Activated T-helper 2 cell treated with anti-CD3 and anti-CD28 coated beads, Interferon-gamma antibody, Interleukin-2, Interleukin-4, amounts not matched to agents 10 μg/mL and 5 μg/mL and 100 μg/mL, durations not matched to agents 14 hours and 24 hours and 36 hours (primary cell): ENCODE measurements at regions not wholly inside any gene's neighbourhood (a gene's known extent, or its start where the extent isn't known, plus 50 kb on each side); places are given as distances from the start of the nearest gene placed in this dataset.

ENCODE experiments used
- DNase-seq: peaks from one replicate; pipeline ENCODE4 v3.0.0; 2021; ENCODE audit warnings: low spot score
- H3K27ac Mint-ChIP-seq: one replicate; pipeline ENCODE4 v1.8.0; 2021; ENCODE audit warnings: mixed read lengths
- H3K27me3 Mint-ChIP-seq: one replicate; pipeline ENCODE4 v1.8.0; 2021; ENCODE audit warnings: low read depth, mixed read lengths
- H3K36me3 Mint-ChIP-seq: one replicate; pipeline ENCODE4 v1.8.0; 2021; ENCODE audit warnings: low read depth, mixed read lengths
- H3K4me1 Mint-ChIP-seq: one replicate; pipeline ENCODE4 v1.8.0; 2021; ENCODE audit warnings: low read depth, mixed read lengths
- H3K4me3 Mint-ChIP-seq: one replicate; pipeline ENCODE4 v1.8.0; 2021; ENCODE audit warnings: low read depth, mild to moderate bottlenecking, moderate library complexity, mixed read lengths
- H3K9me3 Mint-ChIP-seq: one replicate; pipeline ENCODE4 v1.8.0; 2021; ENCODE audit warnings: mixed read lengths
- intact Hi-C: fragments of 100-400 bp; cut with micrococcal nuclease; formaldehyde crosslinking; loops from one replicate; pipeline ENCODE4 v1.15.1; 2023

DNA sequence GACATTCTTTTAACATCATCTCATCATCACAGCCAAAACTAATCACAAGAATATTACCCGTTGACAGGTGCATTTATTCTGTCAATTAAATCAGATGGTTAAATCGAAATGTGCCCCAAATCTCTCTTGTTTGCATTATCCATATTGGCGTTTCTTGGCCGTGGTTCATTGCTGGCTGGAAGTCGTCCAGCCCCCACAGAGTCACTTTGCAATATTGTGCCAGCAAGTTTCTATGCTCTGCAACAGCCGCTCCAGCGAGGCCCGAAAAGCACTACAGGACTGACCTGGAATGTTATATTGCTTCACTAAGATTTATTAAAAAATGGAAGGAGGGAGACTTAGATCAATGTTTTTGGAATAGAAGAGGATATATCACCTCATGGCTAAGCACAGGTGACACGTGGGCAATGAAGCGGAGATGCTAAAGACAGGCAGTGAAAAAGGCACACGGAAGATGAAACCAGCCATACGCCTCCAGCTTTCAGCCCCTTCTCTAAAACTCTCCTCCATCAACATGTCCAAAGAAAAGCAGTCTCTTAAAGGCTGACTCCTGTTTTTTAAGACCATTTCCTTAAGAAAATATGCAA, 176.8 kb upstream of the VRK2 start:
- no peak for DNase-seq
- Mint-ChIP-seq H3K27ac (no peak overlapping the region), H3K9me3 (no peaks in the 10 kb centered on the region), H3K4me3 (no peak overlapping the region), H3K36me3 (no peaks in the 10 kb centered on the region), H3K27me3 (no peaks in the 10 kb centered on the region), H3K4me1 (no peaks in the 10 kb centered on the region)
- intact Hi-C loops = no loop called here

DNA sequence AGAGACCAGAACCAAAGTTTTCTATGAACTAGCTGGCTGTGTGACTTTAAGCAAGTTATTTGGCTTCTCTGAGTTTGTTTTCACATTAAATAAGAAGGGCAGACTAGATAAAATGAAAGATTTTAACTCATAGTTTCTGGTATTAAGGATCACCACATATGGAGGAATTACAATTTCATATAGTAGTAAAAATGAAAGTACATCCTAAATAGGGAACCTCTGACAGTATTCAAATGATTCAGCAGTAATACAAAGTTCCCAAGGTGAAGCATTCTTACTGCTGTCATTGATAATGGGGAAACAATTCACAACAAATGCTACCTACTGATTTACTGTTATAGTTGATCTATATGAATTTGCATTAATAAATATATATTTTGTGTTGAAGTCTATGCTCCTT, 170.3 kb upstream of the VRK2 start:
- no peak overlapping the region for H3K4me3 Mint-ChIP-seq
- H3K36me3 Mint-ChIP-seq = no peaks in the 10 kb centered on the region
- no peaks in the 10 kb centered on the region for H3K4me1 Mint-ChIP-seq
- intact Hi-C loops = no loop called here
- no peaks in the 10 kb centered on the region for H3K27me3 Mint-ChIP-seq
- no peaks in the 10 kb centered on the region for H3K9me3 Mint-ChIP-seq
- H3K27ac Mint-ChIP-seq = no peak overlapping the region
- DNase-seq = no peak

DNA sequence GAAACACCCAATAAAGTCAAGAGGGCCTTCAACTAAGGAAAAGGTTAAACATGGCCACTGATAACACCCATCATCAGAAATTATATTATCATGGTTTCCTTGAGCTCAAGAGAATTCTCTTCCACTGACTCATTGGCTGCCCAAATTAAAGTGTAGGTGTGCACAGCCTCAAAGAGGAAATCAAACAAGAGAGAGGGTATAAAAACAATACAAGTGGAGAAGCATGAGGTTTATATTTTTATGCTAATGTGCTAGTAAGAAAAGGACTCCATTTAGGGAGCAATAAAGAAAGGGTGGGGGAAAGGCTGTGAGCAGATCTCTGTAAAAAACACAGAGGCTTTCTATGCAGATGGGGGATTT, 168.8 kb upstream of the VRK2 start:
- intact Hi-C loops = no loop called here
- Mint-ChIP-seq H3K9me3 (no peaks in the 10 kb centered on the region), H3K36me3 (no peaks in the 10 kb centered on the region), H3K27ac (no peak overlapping the region), H3K27me3 (no peaks in the 10 kb centered on the region), H3K4me1 (no peaks in the 10 kb centered on the region), H3K4me3 (no peak overlapping the region)
- no peak for DNase-seq

DNA sequence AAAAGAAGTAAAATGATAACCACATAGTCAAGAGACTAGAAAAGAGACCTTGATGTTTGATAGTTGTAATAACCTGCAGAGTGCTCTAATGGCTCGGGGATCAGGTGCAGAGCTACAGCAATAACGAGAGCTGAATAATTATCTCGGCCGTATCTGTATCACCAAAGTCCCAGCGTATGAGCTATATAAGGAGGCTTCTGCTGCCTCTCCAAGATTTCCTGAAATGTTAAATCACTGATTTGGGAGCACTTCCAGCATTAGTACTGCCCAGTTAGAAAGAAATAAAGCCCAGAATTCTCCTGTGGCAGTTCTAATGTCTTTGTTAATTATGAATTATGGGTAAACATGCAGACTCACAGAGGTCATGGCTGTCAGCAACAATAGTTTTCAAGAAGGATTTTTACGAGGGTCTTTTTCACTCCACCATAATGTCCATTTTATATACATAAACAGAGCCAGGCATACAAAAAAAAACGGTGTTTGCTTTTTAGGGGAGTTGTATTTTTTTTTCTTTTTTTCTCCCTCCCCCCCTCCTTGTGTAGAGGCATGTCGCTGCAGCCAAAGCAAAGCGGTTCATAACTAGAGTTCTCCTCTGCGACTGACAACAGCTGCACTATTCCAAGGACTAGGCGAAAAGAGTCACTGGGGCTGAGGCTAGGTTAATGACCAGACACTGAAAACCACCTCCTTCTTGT, 168.3 kb upstream of the VRK2 start:
- no peaks in the 10 kb centered on the region for H3K4me1 Mint-ChIP-seq
- H3K4me3 Mint-ChIP-seq = no peak overlapping the region
- no peak for DNase-seq
- no peak overlapping the region for H3K27ac Mint-ChIP-seq
- H3K27me3 Mint-ChIP-seq = no peaks in the 10 kb centered on the region
- no peaks in the 10 kb centered on the region for H3K36me3 Mint-ChIP-seq
- intact Hi-C loops = no loop called here
- H3K9me3 Mint-ChIP-seq = no peaks in the 10 kb centered on the region

DNA sequence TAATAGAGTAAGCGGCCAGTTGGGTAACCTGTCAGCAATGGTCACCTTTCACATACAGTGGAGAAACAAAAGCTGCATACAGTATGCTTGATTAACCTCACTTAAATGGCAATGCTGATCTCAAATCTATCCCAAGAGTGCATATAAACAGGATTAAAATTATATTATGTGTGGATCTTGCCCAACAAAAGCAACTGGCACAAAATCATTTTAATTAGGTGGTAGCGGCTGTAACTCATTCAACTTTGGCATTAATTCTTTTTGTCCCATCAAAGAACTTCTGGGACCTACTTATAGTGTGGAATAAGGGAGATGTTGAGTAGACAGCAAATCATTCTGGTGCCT, 167.8 kb upstream of the VRK2 start:
- Mint-ChIP-seq H3K4me1 (no peaks in the 10 kb centered on the region), H3K36me3 (no peaks in the 10 kb centered on the region), H3K27ac (no peak overlapping the region), H3K4me3 (no peak overlapping the region), H3K9me3 (no peaks in the 10 kb centered on the region), H3K27me3 (no peaks in the 10 kb centered on the region)
- no peak for DNase-seq
- intact Hi-C loops = no loop called here

DNA sequence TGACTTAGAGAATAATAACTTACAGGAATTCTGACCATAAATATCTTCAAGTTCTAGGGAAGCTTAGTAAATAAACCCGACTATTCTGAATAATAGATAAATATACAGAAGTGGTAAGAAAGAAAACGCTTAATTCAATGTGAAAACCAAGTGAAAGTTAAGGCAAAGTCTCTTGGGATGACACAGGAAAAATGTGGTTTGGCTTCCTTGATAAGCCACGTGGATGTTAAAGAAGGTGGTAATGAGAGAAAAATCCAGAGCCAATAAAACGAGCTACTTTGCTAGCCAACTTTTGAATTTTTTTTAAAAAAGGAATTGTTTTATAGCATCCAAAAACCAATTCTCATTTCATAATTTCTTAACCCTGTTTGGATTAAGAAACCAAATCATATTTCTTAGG, 166.2 kb upstream of the VRK2 start:
- Mint-ChIP-seq H3K36me3 (no peaks in the 10 kb centered on the region), H3K4me1 (no peaks in the 10 kb centered on the region), H3K27me3 (no peaks in the 10 kb centered on the region), H3K4me3 (no peak overlapping the region), H3K27ac (no peak overlapping the region), H3K9me3 (no peaks in the 10 kb centered on the region)
- no peak for DNase-seq
- intact Hi-C loops = no loop called here

DNA sequence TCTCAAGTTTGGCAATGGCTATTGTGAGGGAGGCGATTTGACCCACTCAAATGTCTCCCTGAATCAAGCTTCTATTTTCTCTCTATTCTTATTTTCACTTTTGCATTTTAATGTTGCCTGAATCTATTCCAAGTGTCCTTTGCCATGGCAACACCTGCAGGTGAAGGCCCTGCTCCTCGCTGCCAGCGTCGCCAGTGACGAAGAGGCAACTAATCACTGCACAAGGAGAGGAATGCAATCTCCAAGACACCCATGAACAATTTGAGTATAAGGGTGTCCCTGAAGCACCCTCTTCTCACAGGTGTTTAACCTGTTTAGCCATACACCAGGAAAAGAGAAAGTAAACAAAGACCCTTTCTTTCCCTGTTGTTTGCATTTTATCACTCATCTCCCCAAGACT, 165.6 kb upstream of the VRK2 start:
- Mint-ChIP-seq H3K27me3 (no peaks in the 10 kb centered on the region), H3K27ac (no peak overlapping the region), H3K9me3 (no peaks in the 10 kb centered on the region), H3K4me3 (no peak overlapping the region), H3K36me3 (no peaks in the 10 kb centered on the region), H3K4me1 (no peaks in the 10 kb centered on the region)
- no peak for DNase-seq
- intact Hi-C loops = no loop called here

DNA sequence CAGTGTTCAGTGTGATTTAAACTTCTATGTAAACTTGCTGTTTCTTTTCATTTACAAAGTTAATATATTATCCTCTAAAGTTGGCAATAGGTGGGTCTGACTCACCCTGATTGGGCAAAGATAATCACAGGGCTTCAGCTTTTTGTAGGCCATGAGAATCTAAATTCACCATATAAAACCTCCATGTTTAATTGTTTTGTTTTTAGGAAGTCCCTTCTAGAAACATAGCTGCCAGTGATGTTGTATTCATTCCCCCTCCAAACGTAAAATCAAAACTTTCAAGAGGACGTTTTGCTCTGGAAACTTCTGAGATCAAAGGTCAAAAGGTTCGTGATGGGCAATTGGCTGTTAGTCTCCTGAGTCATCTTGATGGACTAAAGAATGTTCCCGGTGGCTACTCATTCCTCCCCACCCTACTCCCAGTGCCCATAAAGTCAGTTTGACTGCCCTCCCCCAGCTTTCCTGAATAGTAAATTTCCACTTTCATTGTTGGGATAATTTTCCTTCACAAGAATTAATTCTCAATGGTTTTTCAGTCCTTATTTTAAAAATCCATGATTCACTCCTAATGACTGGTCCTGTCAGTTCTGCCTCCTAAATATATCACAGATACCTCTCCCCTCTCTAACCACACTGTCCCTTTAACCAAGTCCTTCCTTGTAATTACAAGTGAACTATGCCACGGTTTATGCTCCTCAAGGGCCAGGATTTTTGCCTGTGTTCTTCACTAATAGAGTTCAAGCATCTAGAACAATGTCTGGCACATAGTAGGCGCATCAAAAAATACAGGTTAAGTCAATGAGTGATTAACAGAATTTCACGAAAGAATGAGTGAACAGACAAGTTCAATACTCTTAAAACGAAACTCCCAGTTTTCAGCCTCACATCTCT, 164.4 kb upstream of the VRK2 start:
- Mint-ChIP-seq H3K36me3 (no peaks in the 10 kb centered on the region), H3K4me3 (no peak overlapping the region), H3K9me3 (no peaks in the 10 kb centered on the region), H3K27me3 (no peaks in the 10 kb centered on the region), H3K27ac (no peak overlapping the region), H3K4me1 (no peaks in the 10 kb centered on the region)
- no peak for DNase-seq
- intact Hi-C loops = no loop called here

DNA sequence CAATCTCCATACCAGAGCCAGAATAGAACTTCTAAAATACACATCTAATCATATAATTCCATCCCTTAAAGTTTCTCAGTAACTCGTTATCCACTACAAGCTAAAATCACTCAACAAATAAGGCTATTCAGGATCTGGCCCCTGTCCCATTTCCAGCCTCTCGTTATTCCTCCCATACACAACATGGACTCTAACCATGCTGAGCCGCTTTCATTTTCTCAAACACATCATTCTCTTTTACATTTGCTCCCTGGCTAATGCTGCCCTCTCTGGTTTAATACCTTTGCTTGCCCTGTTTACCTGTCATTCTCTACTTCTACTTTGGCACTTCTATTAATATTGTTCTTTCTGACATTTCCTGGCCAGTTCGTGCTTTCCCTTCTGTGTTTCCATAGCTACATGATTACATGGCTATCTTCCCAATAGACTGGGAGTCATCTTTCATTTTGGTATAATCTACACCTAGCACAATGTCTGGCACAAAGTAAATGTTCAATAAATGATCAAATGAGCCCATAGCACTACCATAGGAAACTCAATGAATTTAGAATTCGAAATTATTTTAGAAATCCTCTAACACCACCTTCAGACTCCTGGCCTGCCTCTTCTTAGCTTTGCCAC, 163.6 kb upstream of the VRK2 start:
- no peaks in the 10 kb centered on the region for H3K9me3 Mint-ChIP-seq
- no peak for DNase-seq
- H3K4me3 Mint-ChIP-seq = no peak overlapping the region
- intact Hi-C loops = no loop called here
- H3K27me3 Mint-ChIP-seq = no peaks in the 10 kb centered on the region
- H3K36me3 Mint-ChIP-seq = no peaks in the 10 kb centered on the region
- no peak overlapping the region for H3K27ac Mint-ChIP-seq
- H3K4me1 Mint-ChIP-seq = no peaks in the 10 kb centered on the region

DNA sequence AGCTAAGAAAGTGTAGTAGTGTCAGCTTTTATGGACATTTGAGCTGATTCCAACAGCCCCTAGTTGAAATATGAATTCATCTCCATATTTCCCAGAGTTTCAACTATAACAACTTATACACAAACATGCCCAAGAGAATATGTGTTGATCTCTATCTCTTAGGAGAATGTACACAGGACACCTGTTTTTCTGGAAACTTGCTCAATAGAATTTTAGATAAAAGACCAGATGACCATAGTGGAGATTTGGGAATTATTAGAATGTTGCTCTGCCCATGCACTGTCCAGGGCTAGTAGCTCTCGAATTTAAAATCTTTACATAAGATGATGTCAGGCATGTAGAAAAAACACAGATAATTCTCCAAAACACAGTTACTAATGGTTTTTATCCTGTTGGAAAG, 162.3 kb upstream of the VRK2 start:
- Mint-ChIP-seq H3K27me3 (peaks cover 1% of the 10 kb centered on the region), H3K4me3 (no peak overlapping the region), H3K27ac (no peak overlapping the region), H3K4me1 (no peaks in the 10 kb centered on the region), H3K36me3 (no peaks in the 10 kb centered on the region), H3K9me3 (no peaks in the 10 kb centered on the region)
- intact Hi-C loops = no loop called here
- DNase-seq = no peak

DNA sequence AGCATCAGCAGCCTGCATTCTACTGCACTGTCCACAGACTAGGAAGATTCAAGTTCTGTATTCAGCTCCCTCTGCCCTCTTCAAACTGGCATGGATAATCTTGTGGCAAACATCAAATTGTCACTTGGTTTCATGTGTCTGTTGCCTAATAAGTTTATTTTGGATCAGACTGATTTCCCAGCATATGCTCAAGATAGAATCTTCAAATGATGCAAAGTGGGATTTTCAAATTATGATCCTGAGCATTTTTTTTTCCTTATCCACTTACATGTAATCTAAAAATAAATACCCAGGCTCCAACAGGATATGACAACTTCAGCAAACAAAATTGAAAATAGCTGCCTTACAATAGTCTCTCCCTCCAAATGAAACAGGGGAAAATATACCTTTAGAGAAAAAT, 160.9 kb upstream of the VRK2 start:
- no peaks in the 10 kb centered on the region for H3K4me1 Mint-ChIP-seq
- no peak overlapping the region for H3K27ac Mint-ChIP-seq
- H3K27me3 Mint-ChIP-seq = peaks cover 1% of the 10 kb centered on the region
- H3K4me3 Mint-ChIP-seq = no peak overlapping the region
- no peak for DNase-seq
- intact Hi-C loops = no loop called here
- no peaks in the 10 kb centered on the region for H3K36me3 Mint-ChIP-seq
- H3K9me3 Mint-ChIP-seq = no peaks in the 10 kb centered on the region

DNA sequence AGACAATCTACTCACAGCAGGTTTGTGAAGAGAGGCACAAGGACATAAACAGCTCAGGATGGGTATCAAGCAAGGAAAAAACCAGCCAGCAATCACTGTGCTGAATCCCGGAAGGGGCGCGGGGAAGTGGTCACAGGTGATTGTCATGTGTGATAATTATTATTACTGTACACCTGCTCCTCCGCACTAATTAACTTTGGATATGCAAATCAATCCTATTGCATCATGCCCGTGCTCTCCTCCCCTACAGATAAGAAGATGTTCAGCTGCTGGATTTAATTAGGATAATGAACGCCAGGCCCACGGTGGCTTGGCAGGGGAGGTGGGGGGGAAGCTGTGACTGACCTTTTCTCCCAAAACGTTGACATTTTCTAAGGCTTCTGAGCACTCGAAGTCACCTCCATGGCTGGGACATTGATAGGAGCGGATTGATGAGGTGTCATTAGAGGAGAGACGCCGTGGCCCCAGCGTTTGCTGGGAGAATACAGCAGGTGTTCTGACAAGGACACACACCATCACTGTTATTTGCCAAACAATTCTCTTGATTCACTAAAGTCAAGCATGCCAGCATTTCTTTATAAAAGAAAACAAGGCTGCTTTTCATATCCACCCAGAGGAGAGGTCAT, 160.3 kb upstream of the VRK2 start:
- Mint-ChIP-seq H3K4me1 (no peaks in the 10 kb centered on the region), H3K27ac (no peak overlapping the region), H3K9me3 (no peaks in the 10 kb centered on the region), H3K36me3 (no peaks in the 10 kb centered on the region), H3K4me3 (no peak overlapping the region), H3K27me3 (peaks cover 1% of the 10 kb centered on the region)
- intact Hi-C loops = no loop called here
- DNase-seq = no peak

DNA sequence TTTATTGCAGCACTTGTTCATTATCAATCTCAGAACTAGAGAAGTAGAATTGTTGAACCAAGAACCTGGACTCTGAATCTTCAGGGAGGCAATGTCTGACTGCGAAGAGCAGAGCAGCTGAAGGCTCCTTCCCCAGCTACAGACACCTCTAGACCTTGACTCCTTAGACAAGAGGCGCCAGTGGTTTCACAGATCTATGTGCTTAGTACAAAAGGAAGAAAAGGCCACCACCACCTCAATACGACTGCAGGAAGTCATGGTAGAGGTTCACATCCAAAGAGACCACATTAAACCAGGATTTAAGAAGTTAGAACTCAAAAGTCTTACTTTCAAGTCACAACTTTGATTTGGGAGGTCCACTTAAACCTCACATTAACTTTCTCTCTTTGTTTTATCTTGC, 158.1 kb upstream of the VRK2 start:
- no peak overlapping the region for H3K27ac Mint-ChIP-seq
- H3K36me3 Mint-ChIP-seq = no peaks in the 10 kb centered on the region
- no peak overlapping the region for H3K4me3 Mint-ChIP-seq
- no peaks in the 10 kb centered on the region for H3K9me3 Mint-ChIP-seq
- H3K4me1 Mint-ChIP-seq = no peaks in the 10 kb centered on the region
- intact Hi-C loops = no loop called here
- no peak for DNase-seq
- H3K27me3 Mint-ChIP-seq = peaks cover 1% of the 10 kb centered on the region
